ENCODE measurements at regions not wholly inside any gene's neighbourhood (a gene's known extent, or its start where the extent isn't known, plus 50 kb on each side); places are given as distances from the start of the nearest gene placed in this dataset.

DNA sequence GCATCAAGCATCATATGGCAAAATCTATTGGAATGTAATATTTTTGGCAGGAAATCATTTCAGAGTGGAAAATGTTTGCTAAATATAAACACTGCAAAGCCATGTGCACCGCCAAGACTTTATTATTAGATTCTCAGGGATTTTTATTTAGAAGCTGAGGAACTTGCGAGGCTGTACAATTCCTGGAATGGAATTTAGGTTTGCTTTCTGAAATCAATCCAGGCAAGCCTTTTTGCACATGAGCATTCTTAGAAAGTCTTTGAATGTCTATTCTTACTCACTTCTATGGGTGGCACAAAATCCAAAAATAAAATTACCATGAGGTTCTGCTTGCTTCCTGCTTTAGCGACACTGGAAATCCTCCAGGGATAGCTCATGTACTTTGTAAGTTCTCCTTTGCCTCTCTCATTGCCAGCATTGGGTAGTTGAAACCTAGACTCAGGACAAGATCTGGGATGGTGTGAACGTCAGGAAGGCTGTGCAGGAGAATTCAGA, 71.5 kb upstream of the PALM2AKAP2 start:
- TF ChIP-seq, protein P1, sequence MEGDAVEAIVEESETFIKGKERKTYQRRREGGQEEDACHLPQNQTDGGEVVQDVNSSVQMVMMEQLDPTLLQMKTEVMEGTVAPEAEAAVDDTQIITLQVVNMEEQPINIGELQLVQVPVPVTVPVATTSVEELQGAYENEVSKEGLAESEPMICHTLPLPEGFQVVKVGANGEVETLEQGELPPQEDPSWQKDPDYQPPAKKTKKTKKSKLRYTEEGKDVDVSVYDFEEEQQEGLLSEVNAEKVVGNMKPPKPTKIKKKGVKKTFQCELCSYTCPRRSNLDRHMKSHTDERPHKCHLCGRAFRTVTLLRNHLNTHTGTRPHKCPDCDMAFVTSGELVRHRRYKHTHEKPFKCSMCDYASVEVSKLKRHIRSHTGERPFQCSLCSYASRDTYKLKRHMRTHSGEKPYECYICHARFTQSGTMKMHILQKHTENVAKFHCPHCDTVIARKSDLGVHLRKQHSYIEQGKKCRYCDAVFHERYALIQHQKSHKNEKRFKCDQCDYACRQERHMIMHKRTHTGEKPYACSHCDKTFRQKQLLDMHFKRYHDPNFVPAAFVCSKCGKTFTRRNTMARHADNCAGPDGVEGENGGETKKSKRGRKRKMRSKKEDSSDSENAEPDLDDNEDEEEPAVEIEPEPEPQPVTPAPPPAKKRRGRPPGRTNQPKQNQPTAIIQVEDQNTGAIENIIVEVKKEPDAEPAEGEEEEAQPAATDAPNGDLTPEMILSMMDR (IDR thresholded peaks at IDR 0.05) = no peak
- TF ChIP-seq POLR2A (IDR thresholded peaks at IDR 0.05) = no peak

Data from heart left ventricle (tissue), 13 donors.